HG03135 (cell line): ENCODE measurements at regions not wholly inside any gene's neighbourhood (a gene's known extent, or its start where the extent isn't known, plus 50 kb on each side); places are given as distances from the start of the nearest gene placed in this dataset.
"Not testable (repeated sequence)": the region's sequence is repeated elsewhere in the genome, so short reads cannot be mapped to it uniquely, and the experiment has no call there.

Experiments used
- ATAC-seq: cut with Tn5 transposase; IDR thresholded peaks from one replicate; pipeline ENCODE4 v1.9.1; 2021; ENCODE audit warnings: mild to moderate bottlenecking, moderate library complexity; ENCODE audit not compliant: unreplicated experiment

DNA sequence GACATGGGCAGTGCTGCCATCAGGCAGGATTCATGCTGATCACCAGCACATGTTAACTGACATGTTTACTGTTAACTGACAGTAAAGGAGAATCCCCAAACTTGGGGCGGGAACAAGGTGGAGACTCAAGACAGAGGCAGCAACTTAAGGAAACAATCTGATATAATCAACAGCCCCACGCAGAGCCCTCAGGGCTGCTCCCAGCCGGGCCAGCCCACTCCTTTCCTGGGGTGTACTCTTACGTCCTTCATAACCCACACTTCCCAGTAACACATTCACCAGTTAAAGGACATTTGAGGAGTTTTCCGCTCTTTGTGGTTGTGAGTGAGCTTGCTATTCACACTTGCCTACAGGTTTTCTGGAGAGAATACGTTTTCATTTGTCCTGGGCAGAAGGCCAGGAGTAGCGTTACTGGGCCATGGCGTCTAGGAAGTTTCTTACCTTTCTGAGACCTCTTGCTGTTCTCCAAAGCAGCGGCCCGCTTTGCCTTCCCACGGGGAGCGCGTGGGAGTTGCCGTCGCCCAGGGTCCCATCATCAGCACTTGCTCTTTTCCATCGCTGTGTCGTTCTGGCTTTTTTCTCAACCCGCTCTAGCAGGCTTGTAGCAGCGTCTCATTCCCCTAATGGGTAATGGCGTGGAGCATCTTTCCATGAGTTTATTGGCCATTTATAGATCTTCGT, 56.4 kb downstream of the FOXF2 start:
- no peak for ATAC-seq

DNA sequence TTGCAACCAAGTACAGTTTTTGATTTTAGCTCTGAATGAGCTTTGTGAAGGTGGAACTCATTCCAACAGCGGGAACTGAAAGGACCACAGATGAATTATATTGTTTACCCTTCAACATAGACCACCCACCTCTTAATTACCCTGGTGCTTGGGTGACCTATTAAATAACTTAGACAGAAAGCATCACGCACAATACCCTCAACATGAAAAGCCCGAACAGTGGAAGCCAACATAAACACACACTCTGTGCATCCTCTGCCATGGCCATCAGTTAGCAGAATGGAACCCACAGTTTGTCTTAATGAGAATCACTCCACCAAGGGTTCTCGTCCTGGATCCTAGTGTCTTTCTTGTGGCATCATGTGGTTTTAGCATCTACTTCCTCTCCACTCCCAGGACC, 60.5 kb downstream of the FOXF2 start:
- ATAC-seq = no peak

DNA sequence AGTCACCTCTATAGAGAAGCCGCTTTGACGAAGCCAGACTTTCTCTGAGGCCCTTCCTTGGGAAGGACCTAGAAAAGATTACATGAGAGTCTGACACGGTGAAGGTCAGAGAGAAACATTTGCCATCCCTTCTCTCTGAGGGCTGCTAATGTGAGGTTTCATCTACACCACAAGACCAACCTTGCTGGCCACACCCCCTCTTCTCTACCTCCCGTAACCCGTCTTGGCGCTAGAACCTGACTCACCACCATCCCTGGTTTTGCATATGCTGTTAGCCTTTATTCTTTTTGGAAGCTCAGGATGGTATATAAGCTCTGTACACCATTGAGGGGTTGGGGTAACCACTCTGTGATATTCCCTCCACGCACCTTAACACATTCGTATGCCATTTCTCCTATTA, 63.6 kb downstream of the FOXF2 start:
- ATAC-seq = no peak

DNA sequence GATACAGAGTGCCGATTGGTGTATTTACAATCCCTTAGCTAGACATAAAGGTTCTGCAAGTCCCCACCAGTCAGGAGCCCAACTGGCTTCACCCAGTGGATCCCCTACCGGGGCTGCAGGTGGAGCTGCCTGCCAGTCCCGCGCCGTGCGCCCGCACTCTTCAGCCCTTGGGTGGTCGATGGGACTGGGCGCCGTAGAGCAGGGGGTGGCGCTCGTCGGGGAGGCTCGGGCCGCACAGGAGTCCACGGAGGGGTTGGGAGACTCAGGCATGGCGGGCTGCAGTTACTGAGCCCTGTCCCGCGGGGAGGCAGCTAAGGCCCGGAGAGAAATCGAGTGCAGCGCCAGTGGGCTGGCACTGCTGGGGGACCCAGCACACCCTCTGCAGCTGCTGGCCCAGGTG, 67.4 kb downstream of the FOXF2 start:
- not testable (repeated sequence) for ATAC-seq

DNA sequence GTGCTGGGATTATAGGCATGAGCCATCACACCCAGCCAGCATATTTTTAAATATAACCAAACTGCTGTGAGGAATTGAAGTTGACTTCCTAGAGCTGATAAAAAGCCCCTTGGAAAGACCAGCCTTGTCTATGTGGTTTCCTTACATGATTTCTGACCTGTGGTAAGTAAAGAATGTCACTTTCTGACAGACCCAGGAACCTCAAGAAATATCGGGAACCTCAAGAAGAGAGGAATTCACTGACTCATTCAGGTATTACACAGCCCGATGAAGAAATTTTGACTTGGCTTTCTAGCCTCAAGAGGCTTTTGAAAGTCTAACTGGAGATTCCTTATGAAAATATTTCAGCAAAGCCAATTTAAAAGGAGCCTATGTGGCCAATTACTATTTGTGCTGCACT, 71.8 kb downstream of the FOXF2 start:
- no peak for ATAC-seq

DNA sequence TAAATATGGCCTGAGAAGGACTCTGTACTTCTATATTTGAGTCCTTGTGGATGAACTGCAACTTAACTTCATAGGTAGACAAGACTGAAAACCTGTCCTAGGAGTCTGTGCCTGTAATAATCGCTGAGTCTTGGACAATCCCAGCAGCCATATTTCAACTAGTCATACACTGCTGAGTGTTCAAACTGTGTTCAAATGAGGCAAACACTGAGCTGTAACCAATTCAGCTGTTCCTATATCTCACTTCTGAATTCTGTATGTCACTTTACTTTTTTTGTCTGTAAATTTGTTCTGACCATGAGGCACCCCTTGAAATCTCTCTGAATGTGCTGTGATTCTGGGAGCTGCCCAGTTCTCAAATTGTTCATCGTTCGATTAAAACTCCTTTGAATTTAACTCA, 72.4 kb downstream of the FOXF2 start:
- ATAC-seq = no peak

DNA sequence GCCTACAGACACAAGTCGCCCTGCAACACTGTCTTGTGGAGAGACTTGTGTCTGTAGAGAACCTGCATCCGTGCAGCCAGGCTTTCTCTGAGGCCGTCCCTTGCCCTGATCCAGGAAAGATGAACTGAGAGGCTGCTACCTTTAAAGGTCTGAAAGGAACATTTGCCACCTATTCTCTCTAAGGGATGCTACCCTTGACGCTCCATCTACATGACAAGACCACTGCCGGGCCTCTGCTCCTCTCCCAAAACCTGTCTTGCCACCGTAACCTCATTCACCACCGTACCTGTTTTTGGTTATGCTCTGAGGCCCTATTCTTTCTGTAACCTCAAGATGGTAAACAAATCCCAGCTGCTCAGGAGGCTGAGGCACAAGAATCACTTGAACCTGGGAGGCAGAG, 73.9 kb downstream of the FOXF2 start:
- ATAC-seq = no peak

DNA sequence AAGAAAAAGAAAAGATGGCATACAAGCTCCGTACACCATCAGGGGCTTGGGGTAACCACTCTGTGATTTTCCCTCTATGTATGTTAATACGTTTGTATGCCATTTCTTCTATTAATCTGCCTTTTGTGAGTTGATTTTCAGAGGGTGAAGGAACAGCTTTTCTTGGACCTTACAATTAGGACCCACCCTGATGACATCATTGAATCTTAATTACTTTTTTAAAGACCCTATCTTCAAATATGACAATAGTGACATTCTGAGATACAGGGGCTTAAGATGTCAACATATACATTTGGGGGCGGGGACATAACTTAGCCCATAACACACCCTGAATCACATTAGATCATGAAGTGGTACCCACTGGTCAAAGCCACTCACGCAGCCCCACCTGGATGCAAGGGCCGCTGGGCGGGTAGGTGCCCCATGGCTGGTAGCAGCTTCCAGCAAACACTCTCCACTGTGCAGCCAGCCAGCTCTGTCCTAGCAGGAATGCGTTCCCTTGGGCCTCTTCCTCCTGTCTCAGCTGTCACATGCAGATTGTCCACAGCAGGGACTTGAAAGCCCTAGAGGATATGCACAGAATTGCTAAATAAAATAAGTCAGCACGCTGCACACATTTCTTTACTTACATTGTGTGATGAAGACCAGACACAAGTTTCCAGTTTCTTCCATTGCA, 74.5 kb downstream of the FOXF2 start:
- no peak for ATAC-seq

DNA sequence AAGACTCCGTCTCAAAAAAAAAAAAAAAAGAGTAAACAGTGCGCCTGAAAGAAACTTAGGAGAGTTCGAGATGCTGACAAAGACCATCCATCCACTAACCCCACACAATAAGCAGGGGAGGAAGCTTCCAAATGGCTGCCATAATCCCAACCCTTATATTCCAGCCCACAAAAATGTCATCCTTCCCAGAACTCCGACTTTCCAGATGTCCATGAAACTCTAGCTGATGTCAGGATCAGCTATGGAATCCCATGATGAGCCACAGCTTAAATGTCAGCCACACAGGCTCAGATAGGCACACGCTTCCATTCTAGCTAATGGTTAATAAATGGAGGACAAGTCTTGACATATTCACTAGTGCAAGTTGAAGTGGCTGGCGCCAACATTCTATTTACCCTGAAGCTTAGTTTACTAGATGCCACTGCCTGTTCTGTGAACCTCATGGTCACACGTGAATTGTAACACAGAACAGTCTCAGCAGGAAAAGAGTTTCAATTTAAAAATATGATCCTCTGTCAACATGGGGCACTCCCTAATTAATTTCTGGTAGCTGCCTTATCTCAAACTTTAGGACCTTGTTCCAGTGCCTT, 75.5 kb downstream of the FOXF2 start:
- no peak for ATAC-seq

DNA sequence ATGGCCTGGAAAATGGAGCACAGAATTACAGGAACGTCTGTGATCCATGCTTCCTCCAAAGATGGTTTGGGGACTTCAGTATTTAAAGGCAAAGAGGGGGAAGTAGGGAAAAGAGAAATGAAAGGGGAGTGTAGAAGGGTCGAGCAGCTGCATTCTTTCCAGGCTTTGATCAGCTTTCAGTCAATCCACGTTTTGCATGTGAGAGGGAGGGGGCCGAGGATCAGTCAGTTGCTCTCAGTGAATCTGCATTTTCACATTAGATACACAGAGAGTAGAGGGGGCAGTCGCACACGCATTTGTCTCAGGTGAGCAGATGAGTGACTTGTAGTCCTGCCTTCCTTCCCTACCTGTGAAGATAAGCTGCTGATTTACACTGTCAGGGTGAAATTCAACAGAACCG, 78.8 kb downstream of the FOXF2 start:
- no peak for ATAC-seq

DNA sequence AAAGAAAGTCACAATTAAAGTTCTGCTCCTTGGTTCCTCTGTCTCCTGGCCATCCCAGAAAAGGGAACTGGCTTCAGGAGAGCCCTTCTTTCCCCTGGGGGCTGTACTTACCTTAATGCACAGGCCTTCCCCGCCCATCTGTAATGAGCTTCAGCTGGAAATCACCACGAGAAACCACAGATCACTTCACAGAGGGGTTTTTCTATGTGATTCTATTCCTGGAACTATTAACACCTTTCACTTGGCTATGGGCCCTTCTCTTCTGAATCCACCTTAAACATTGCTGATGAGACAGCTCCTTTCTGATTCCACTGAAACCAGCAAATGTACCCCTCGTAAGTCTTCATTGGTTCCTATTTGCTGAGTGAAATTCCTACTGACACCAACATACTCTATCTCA, 80.7 kb downstream of the FOXF2 start:
- no peak for ATAC-seq

DNA sequence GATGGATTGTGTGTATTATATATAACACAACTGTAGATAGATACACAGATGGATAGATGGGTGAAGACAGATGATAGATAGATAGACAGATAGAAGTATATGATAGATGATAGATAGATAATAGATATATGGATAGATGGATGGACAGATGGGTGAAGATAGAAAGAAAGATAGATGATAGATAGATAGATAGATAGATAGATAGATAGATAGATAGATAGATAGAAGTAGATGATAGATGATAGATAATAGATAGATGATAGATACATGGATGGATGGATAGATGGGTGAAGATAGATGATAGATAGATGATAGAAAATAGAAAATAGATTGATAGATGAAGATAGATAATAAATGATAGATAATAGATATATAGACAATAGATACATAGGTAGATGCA, 83.3 kb downstream of the FOXF2 start:
- no peak for ATAC-seq

DNA sequence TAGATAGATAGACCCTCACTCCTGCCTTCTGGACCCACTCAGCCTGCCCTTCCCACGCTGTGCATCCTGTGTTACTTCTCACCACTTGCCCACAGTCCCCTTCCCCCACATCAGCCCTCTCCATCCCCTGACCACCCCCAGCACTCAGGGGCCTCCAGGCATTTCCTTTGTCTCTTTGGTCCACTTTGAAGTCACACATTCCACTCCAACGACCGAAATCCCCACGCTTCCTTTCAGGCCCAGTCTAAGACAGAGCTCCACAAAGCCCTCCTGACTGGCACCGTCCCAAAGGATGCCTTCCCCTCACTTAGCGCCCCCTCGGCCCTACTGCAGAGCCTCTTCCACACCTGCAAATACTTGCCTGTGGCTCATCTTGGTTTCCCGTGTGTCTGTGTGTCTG, 83.8 kb downstream of the FOXF2 start:
- ATAC-seq = no peak

DNA sequence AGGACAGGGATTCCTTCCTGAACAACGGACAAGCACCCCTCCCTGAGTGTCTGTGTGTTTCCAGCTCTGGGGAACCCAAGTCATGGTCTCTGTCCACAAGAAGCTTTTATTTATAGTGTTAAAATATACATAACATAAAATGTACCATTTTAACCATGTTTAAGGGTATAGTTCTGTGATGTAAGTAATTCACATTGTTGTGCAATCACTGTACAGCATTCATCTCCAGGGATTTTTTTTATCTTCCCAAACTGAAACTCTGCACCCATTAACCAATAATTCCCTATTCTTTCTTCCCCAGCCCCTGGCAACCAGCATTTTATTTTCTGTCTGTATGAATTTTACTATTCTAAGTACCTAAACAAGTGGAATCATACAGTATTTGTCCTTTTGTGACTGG, 84.2 kb downstream of the FOXF2 start:
- ATAC-seq = no peak

DNA sequence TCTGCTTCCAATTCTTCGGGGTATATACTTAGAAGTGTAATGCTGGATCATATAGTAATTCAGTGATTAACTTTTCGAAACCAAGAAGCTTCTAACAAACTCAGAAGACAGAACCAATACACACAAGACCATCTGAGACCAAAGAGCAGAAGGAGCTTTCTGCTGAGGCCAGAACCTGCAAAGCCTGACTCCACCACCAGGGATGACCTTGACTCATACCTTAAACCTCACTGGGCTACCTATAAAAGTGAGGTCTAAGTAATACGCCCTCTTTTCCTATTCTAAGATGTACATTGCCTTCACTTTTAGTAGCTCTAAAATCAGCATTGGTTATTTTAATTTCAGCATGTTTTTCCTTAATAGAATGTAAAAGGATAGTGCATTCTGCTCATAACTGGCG, 84.8 kb downstream of the FOXF2 start:
- no peak for ATAC-seq

DNA sequence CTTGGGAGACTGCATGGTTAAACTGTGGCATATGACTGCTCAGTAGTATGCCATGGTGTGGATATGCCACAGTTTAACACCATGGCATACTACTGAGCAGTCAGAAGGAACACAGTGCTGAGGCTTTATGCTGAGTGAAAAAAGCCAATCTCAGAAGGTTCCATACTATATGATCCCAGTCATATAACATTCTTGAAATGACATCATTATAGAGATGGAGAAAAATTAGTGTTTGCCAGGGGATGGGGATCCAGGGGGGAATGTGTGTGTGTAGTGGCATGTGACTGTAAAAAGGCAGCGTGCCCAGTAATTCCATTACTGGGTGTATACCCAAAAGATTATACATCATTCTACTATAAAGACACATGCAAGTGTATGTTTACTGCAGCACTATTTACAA, 85.8 kb downstream of the FOXF2 start:
- ATAC-seq = no peak

DNA sequence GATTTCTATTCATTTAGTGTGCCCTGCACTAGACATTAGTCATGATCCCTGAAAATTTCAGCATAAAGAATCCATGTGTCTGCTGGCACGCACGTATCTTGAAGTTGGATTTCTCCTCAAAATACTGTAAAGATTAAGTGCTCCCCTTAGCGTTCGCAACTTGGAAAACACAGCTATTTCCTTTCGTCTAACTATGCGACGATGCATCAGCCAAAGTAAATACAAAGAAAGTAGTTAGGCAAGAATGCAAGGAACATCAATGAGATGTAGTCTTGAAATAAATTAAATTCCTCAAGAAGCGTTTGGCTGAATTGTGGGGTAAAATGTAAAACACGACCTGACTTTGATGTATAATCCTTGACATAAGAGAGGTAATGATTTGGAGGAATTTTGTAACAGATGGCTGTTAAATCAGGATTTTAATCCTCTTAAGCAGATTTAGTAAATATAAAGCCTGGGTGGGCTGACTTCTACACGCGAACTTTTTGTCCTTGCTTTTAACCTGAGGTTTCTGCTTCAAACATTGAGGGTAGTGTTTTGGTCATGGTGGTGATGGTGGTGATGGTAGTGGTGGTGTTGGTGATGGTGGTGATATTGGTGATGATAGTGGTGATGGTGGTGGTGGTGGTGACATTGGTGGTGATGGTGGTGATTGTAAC, 88.2 kb downstream of the FOXF2 start:
- no peak for ATAC-seq

DNA sequence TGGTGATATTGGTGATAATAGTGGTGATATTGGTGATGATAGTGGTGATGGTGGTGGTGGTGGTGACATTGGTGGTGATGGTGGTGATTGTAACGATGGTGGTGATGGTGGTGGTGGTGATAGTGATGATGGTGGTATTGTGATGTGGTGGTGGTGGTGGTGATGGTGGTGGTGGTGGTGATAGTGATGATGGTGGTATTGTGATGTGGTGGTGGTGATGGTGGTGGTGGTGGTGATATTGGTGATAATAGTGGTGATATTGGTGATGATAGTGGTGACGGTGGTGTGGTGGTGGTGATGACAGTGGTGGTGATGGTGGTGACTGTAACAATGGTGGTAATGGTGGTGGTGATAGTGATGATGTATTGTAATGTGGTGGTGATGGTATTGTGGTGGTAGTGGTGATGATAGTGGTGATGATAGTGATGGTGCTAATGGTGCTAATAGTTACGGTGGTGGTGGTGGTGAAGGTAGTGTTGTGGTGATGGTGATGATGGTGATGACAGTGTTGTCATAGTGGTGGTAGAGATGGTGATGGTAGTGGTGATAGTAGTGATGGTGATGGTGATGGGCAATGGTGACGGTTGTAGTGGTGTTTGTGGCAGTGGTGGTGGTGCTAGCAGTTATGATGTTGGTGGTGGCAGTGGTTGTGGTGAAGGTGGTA, 88.9 kb downstream of the FOXF2 start:
- not testable (repeated sequence) for ATAC-seq

DNA sequence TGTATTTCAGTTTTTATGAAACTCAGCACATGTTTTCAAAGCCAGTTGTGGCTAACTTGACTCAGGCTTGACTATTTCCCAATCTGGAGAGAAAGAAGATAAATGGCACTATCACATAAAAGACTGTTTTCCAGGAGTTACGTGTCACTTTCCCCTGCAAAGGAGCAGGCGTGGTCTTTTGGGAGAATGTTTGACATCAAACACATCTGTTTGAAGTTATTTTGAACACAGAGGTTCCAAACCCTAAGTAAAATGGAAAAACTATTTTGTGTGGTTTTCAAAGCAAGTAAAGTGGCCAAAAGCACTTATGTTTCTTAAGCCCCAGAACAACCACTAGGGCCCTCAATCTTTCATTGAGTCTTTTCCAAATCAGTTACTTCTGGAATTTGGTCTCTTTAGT, 89.7 kb downstream of the FOXF2 start:
- no peak for ATAC-seq

DNA sequence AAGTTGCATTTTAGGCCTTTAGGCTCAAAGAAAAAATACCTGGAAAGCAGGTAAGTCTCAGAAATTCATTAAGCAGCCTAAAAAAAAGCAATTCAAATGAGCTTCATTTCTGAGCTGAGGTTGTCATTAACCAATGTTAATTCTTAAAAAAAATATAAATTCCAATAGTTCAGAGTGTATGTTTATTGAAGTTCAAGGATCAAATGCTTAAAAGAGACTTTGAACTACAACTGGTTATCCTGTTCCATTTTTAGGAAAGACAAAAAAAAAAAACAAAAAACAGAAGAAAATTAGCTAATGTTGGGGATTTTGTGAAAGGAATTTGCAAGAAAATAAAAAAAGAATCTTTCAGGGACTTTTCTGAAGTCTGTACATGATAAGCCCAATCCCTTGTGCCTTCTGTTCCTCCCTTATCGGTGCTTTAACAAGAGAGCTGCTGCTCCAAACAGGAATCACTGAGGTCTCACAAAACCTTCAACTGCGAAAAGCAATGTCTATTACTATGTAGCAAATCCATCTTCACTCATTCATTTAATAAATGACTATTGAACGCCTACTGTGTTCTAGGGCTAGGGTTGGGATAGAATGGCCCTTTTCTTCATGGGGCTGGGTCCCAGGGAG, 90.3 kb downstream of the FOXF2 start:
- no peak for ATAC-seq

DNA sequence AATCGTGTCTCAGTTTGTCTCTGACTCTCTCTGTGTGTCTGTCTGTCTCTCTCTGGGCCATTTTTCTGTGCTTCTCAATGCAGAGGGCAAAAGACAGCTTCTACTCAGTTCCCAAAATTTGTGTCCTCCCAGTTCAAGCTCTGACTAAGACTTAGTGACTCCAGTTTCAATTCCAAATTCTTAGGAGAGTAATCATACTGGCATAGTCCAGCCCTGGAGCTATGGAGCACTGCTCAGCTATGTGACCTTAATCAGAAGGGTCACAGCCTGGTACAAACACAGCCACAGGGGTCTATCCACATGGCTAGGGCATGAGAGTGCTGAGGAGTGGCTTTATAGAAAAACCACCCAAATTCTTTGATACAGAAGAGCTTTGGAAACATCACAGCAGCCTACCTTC, 91.9 kb downstream of the FOXF2 start:
- ATAC-seq = no peak
